HCT116 (cell line): ENCODE measurements at regions not wholly inside any gene's neighbourhood (a gene's known extent, or its start where the extent isn't known, plus 50 kb on each side); places are given as distances from the start of the nearest gene placed in this dataset.

Experiments
- ATAC-seq: fragments of 200-7000 bp; cut with Tn5 transposase; 2 replicates; pipeline ENCODE4 v1.9.1; 2020; ENCODE audit warnings: mild to moderate bottlenecking, moderate library complexity
- BruUV-seq: library from RNA; stranded (reverse); fragments of 400-500 nt; replicated peaks from 2 replicates; lab custom pipeline; 2021; lab: Mats Ljungman, UMichigan
- CTCF ChIA-PET: fragments of 300-600 bp; sonication (Branson Sonifier 250); formaldehyde crosslinking; loops from one replicate; lab custom pipeline; 2021; ENCODE audit warnings: antibody characterized with exemption; lab: Charles Lee
- POLR2A ChIA-PET: fragments of 300-600, 350-600 bp; sonication (Branson Sonifier 250); formaldehyde crosslinking; loops from one replicate; lab custom pipeline; 2021; ENCODE audit warnings: antibody characterized with exemption; lab: Charles Lee
- RAD21 ChIA-PET, 2 experiments: fragments of 300-600 bp; sonication (Branson Sonifier 250); formaldehyde crosslinking; loops; one replicate each; lab custom pipeline; 2023; ENCODE audit warnings: low total read pairs in 2 of 2; ENCODE audit not compliant: uncharacterized antibody in 2 of 2, unreplicated experiment in 2 of 2, low non-redundant PET in 1 of 2; lab: Charles Lee
- DNase-seq: peaks from one replicate; pipeline ENCODE4 v3.0.0-alpha.2; 2010; ENCODE audit warnings: low read depth, low spot score
- H2AFZ ChIP-seq: fragments of 200-600 bp; shearing (Covaris generic), sonication (generic); 2 replicates; pipeline ENCODE4 v1.6.1; 2017; ENCODE audit warnings: low read depth, mixed run types, mixed read lengths, antibody characterized with exemption, low read length; ENCODE audit not compliant: poor library complexity, severe bottlenecking
- H3K27ac ChIP-seq: 2 replicates; pipeline ENCODE4 v1.5.1; 2012; ENCODE audit warnings: low read depth, low read length
- H3K27me3 ChIP-seq: fragments of 200-600 bp; sonication (generic); 2 replicates; pipeline ENCODE4 v1.6.1; 2016; ENCODE audit warnings: mixed run types, low read length, mixed read lengths; ENCODE audit not compliant: insufficient read depth
- H3K36me3 ChIP-seq, 2 experiments: fragments of 200-500 bp in 1 of 2; fragments of 200-600 bp in 1 of 2; sonication (Bioruptor generic) in 1 of 2; sonication (generic) in 1 of 2; 2 replicates each; pipeline versions ENCODE4 v1.5.1 to v1.6.1; 2014 to 2016; ENCODE audit warnings: low read length in 2 of 2, inconsistent platforms in 1 of 2, mixed read lengths in 1 of 2, mixed run types in 1 of 2; ENCODE audit not compliant: insufficient read depth in 2 of 2, control insufficient read depth in 1 of 2
- H3K4me1 ChIP-seq, 2 experiments: fragments of 200-600 bp in 1 of 2; sonication (generic) in 1 of 2; 2 replicates each; pipeline versions ENCODE4 v1.5.1 to v1.6.1; 2012 to 2017; ENCODE audit warnings: low read length in 2 of 2, inconsistent platforms in 1 of 2, mild to moderate bottlenecking in 1 of 2, mixed read lengths in 1 of 2, mixed run types in 1 of 2, moderate library complexity in 1 of 2; ENCODE audit not compliant: insufficient read depth in 2 of 2, control insufficient read depth in 1 of 2
- H3K4me2 ChIP-seq: fragments of 200-600 bp; sonication (generic); 2 replicates; pipeline ENCODE4 v1.6.1; 2017; ENCODE audit warnings: mixed run types, low read length, mixed read lengths
- H3K4me3 ChIP-seq, 2 experiments: fragments of 200-600 bp in 1 of 2; sonication (generic) in 1 of 2; replicated peaks in 1 of 2; 2 replicates each; pipeline ENCODE4 v1.5.1; 2011 to 2016; ENCODE audit warnings: low read length in 2 of 2, control low read depth in 1 of 2, low read depth in 1 of 2, mild to moderate bottlenecking in 1 of 2, mixed read lengths in 1 of 2, mixed run types in 1 of 2
- H3K79me2 ChIP-seq: fragments of 200-600 bp; sonication (generic); 2 replicates; pipeline ENCODE4 v1.6.1; 2017; ENCODE audit warnings: mild to moderate bottlenecking, mixed run types, low read length, moderate library complexity, mixed read lengths; ENCODE audit not compliant: insufficient read depth
- H3K9ac ChIP-seq: fragments of 200-600 bp; sonication (generic); 2 replicates; pipeline ENCODE4 v1.6.1; 2016; ENCODE audit warnings: low read length, mixed read lengths
- H3K9me2 ChIP-seq: fragments of 200-600 bp; sonication (generic), shearing (Covaris generic); 2 replicates; pipeline ENCODE4 v1.6.1; 2017; ENCODE audit warnings: mixed run types, mild to moderate bottlenecking, moderate library complexity; ENCODE audit not compliant: insufficient read depth
- H3K9me3 ChIP-seq, 2 experiments: fragments of 200-500 bp in 1 of 2; fragments of 200-600 bp in 1 of 2; sonication (Bioruptor generic) in 1 of 2; sonication (generic) in 1 of 2; 2 replicates each; pipeline ENCODE4 v1.6.1; 2014 to 2017; ENCODE audit warnings: low read length in 2 of 2, mixed read lengths in 2 of 2, inconsistent platforms in 1 of 2, low read depth in 1 of 2, mild to moderate bottlenecking in 1 of 2, mixed run types in 1 of 2, moderate library complexity in 1 of 2; ENCODE audit not compliant: control insufficient read depth in 1 of 2, insufficient read depth in 1 of 2
- H4K20me1 ChIP-seq: fragments of 200-600 bp; sonication (generic), shearing (Covaris generic); 2 replicates; pipeline ENCODE4 v1.6.1; 2017; ENCODE audit warnings: mixed run types, mild to moderate bottlenecking, moderate library complexity; ENCODE audit not compliant: insufficient read depth
- ATF3 ChIP-seq: IDR thresholded peaks from 2 replicates; pipeline ENCODE4 v1.6.1; 2012
- CEBPB ChIP-seq: IDR thresholded peaks from 2 replicates; pipeline ENCODE4 v1.6.1; 2012; ENCODE audit warnings: low read depth
- EGR1 ChIP-seq: IDR thresholded peaks from 2 replicates; pipeline ENCODE4 v1.6.1; 2012; ENCODE audit warnings: low read depth
- ELF1 ChIP-seq: IDR thresholded peaks from 2 replicates; pipeline ENCODE4 v1.6.1; 2012; ENCODE audit warnings: low read depth, borderline replicate concordance
- EZH2 ChIP-seq: fragments of 200-600 bp; sonication (generic); IDR thresholded peaks from 2 replicates; pipeline ENCODE4 v1.6.1; 2017; ENCODE audit warnings: antibody characterized with exemption, mixed run types
- EZH2phosphoT487 ChIP-seq: fragments of 200-600 bp; IDR thresholded peaks from 2 replicates; pipeline ENCODE4 v1.6.1; 2018; ENCODE audit warnings: antibody characterized with exemption, borderline replicate concordance
- FOSL1 ChIP-seq: IDR thresholded peaks from 2 replicates; pipeline ENCODE4 v1.6.1; 2012; ENCODE audit warnings: low read depth
- RAD21 ChIP-seq: IDR thresholded peaks from 2 replicates; pipeline ENCODE4 v1.6.1; 2012; ENCODE audit warnings: low read depth, mild to moderate bottlenecking
- REST ChIP-seq: IDR thresholded peaks from 2 replicates; pipeline ENCODE4 v1.6.1; 2012; ENCODE audit warnings: low read depth
- SIN3A ChIP-seq: IDR thresholded peaks from 2 replicates; pipeline ENCODE4 v1.6.1; 2012; ENCODE audit warnings: low read depth
- SP1 ChIP-seq: IDR thresholded peaks from 2 replicates; pipeline ENCODE4 v1.6.1; 2012; ENCODE audit warnings: low read depth
- SRF ChIP-seq: IDR thresholded peaks from 2 replicates; pipeline ENCODE4 v1.6.1; 2012; ENCODE audit warnings: low read depth
- TCF7L2 ChIP-seq: IDR thresholded peaks from 2 replicates; pipeline ENCODE4 v1.7.0; 2011; ENCODE audit warnings: borderline replicate concordance, inconsistent platforms; ENCODE audit not compliant: insufficient read depth, insufficient read length; ENCODE audit errors: extremely low read depth
- YY1 ChIP-seq: IDR thresholded peaks from 2 replicates; pipeline ENCODE4 v1.6.1; 2011; ENCODE audit warnings: low read length, low read depth, moderate library complexity, mild to moderate bottlenecking; ENCODE audit not compliant: insufficient replicate concordance; ENCODE audit errors: extremely low read depth
- ZBTB33 ChIP-seq: IDR thresholded peaks from 2 replicates; pipeline ENCODE4 v1.6.1; 2011; ENCODE audit warnings: mild to moderate bottlenecking, low read length, moderate library complexity; ENCODE audit not compliant: insufficient replicate concordance; ENCODE audit errors: extremely low read depth
- ZNF274 ChIP-seq: fragments of 200-500 bp; sonication (Bioruptor generic); IDR thresholded peaks from 2 replicates; pipeline ENCODE4 v1.6.1; 2014; ENCODE audit warnings: mild to moderate bottlenecking, low read depth, low read length, inconsistent platforms
- intact Hi-C: fragments of 100-400 bp; cut with micrococcal nuclease; formaldehyde crosslinking; loops from 2 replicates; pipeline ENCODE4 v1.10.0; 2022

DNA sequence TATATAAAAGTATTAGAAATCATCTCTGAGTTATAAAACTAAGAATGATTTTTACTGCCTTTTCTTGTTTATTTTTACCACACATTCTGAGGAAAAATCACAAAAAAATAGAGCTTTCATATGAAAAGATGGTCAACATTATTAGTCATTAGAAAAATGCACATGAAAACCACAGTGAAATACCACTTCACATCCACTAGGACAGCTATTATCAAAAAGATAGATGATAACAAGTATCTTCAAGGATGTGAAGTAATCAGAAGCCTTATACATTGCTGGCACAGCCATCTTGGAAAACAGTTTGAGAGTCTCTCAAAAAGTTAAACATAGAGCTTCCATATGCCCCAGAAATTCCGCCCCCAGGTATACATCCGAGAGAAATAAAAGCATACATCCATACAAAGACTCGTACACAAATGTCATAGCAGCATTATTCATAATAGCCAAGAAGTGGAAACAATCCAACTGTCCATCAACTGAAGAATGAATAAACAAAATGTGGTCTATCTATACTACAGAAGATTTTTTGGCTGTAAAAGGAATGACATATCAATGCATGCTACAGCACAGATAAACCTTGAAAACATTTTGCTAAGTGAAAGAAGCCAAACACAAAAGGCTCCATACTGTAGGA is 523.9 kb downstream of the FUT8 start:
- no peak overlapping the region for H3K4me3 ChIP-seq
- no peak for TF ChIP-seq EZH2
- TF ChIP-seq ZBTB33, result no peak
- no peak for TF ChIP-seq ATF3
- no peak for TF ChIP-seq FOSL1
- no peak for TF ChIP-seq SRF
- TF ChIP-seq SIN3A, result no peak
- no peak for TF ChIP-seq YY1
- TF ChIP-seq RAD21, result no peak
- no peak for TF ChIP-seq REST
- no peak for TF ChIP-seq ZNF274
- TF ChIP-seq EGR1, result no peak
- TF ChIP-seq TCF7L2, result no peak
- no peak for TF ChIP-seq SP1
- no peak for TF ChIP-seq EZH2phosphoT487
- TF ChIP-seq CEBPB, result no peak
- TF ChIP-seq ELF1, result no peak
- TF ChIP-seq, all 23 proteins: peak for 0
- intact Hi-C loops, result no loop called here
- RAD21 ChIA-PET, result no interaction called here
- DNase-seq, result no peak
- no TSS peak for BruUV-seq
- H3K9ac ChIP-seq, result no peak overlapping the region
- H3K9me3 ChIP-seq, result no peaks in the 10 kb centered on the region
- no peaks in the 10 kb centered on the region for H3K27me3 ChIP-seq
- no peak overlapping the region for H2AFZ ChIP-seq
- ATAC-seq, result no peak
- no peaks in the 10 kb centered on the region for H4K20me1 ChIP-seq
- POLR2A ChIA-PET, result no interaction called here
- CTCF ChIA-PET, result no interaction called here
- H3K79me2 ChIP-seq, result no peaks in the 10 kb centered on the region
- no peaks in the 10 kb centered on the region for H3K4me1 ChIP-seq
- no peak overlapping the region for H3K4me2 ChIP-seq
- no peak overlapping the region for H3K27ac ChIP-seq
- H3K36me3 ChIP-seq, result no peaks in the 10 kb centered on the region
- H3K9me2 ChIP-seq, result no peaks in the 10 kb centered on the region
